NCI-H1436 (cell line): ENCODE measurements at regions not wholly inside any gene's neighbourhood (a gene's known extent, or its start where the extent isn't known, plus 50 kb on each side); places are given as distances from the start of the nearest gene placed in this dataset.

ENCODE experiments used
- DNase-seq: peaks from one replicate; lab custom pipeline; 2025; lab: John Stamatoyannopoulos, UW

DNA sequence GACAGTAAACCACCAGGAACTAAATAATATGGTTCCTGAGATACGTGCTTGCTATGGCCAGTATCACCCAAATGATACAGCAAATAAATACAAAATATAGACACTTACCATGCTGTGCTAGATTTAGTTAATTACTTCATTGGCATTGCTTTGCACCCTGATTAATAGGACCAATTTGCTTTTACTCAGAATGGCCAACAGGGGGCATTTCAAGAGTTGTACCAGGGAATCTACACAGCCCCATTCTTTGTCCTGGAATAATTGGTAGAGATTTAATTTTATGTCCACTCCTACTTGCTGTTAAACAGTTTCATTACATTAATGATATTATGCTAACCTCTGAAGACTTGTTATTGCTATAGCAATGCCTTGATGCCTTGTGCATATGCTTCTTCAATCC lies 280.8 kb downstream of the RERGL start:
- no peak for DNase-seq

DNA sequence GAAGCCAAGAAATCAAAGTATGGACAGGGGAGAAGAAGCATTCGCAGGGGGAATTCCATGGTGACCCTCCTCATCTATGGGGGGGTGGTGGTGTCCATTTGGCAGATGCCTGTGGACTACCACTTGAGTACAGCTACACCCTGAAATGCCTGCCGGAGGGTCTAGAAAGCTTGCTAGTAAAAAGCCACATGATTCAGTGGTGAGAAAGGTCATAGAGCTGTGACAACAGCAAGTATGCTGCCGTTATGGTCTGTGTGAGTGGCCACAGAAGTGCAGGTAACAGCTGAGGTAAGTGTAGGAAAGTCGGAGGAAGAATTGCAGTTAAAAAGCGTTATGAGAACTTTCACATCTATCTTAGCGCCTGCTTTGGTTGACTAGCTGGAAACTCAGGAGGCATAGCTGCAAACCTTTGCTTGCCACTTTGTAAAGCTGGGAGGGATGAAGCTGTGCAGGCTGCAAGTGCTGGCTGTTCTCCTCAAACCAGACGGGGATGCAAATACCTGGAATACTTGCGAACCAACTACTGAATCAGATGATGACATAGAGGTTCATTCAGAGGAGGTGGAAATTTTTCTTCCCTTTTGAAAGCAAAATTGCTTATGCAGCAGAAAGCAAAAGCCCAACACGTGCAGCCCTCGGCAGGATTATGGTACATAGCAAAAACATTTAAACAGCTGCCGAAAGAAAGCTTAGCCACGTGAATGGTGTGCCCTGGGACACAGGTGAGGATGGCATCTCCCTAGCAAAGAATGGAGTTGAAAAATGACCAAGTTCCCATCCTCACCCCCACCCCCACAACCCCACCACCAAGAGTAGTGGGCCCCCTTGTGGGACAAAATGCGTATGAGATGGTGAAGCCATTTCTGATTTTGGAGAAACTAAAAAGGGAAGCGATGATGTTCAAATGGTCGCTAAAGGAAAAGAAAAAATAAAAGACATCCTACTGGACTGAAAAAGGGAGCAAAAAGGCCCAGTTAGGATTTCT lies 287.0 kb downstream of the RERGL start:
- DNase-seq: no peak

DNA sequence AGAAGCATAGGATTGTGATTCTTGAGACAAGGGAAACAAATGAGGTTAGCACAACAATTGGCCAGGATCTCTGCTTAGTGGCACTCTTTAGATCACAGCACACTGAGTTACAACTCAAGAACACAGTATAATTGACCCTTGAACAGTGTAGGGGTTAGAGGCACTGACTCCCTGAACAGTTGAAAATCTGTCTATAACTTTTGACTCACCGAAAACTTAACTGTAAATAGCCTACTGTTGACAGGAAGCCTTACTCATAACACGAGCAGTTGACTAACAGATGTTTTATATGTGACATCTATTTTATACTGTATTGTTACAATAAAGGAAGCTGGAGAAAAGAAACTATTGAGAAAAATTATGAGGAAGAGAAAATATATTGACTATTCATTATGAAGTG lies 296.1 kb downstream of the RERGL start:
- DNase-seq: no peak

GRCh38 chr12:17778242-17778641 lies 311.8 kb downstream of the RERGL start:
- DNase-seq: no peak

- DNase-seq: no peak
These were observed 326.6 kb downstream of the RERGL start for GRCh38 chr12:17763366-17763765.

DNA sequence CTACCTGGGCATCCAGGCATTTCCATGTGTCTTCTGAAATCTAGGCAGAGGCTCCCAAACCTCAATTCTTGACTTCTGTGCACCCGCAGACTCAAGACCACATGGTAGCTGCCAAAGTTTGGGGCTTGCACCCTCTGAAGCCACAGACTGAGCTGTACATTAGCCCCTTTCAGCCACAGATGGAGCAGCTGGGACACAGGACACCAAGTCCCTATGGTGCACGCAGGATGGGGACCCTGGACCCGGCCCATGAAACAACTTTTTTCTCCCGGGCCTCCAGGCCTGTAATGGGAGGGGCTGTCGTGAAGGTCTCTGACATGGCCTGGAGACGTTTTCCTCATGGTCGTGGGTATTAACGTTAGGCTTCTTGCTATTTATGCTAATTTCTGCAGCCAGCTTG lies 330.0 kb downstream of the RERGL start:
- DNase-seq: no peak
